Stomach (tissue), 8 donors: ENCODE measurements at regions not wholly inside any gene's neighbourhood (a gene's known extent, or its start where the extent isn't known, plus 50 kb on each side); places are given as distances from the start of the nearest gene placed in this dataset.

ENCODE experiments used
- DNase-seq, 2 donors: peaks; one replicate each; pipeline versions ENCODE4 v3.0.0 to v3.0.0-alpha.2; 2013 to 2019
- H3K27ac ChIP-seq, 5 donors: fragments of 200-600 bp in 4 of 5; sonication (generic) in 4 of 5; one replicate each; pipeline ENCODE4 v1.5.1; 2013 to 2019; ENCODE audit warnings: mild to moderate bottlenecking in 1 of 5, moderate library complexity in 1 of 5
- H3K27me3 ChIP-seq, 3 donors: fragments of 200-600 bp; sonication (generic); one replicate each; pipeline ENCODE4 v1.5.1; 2017 to 2019; ENCODE audit warnings: mixed run types in 1 of 3
- H3K36me3 ChIP-seq, 4 donors: fragments of 200-600 bp; sonication (generic); 1 replicate in 3 of 4; 2 replicates in 1 of 4; pipeline ENCODE4 v1.5.1; 2016 to 2019
- H3K4me1 ChIP-seq, 4 donors: fragments of 200-600 bp; sonication (generic); one replicate each; pipeline ENCODE4 v1.5.1; 2016 to 2019
- H3K4me3 ChIP-seq, 4 donors: fragments of 200-600 bp; sonication (generic) in 3 of 4; one replicate each; pipeline ENCODE4 v1.5.1; 2016 to 2019; ENCODE audit warnings: mild to moderate bottlenecking in 1 of 4
- H3K9me3 ChIP-seq, 4 donors: fragments of 200-600 bp; sonication (generic); one replicate each; pipeline ENCODE4 v1.5.1; 2016 to 2019
- EP300 ChIP-seq: sonication (generic); formaldehyde crosslinking; IDR thresholded peaks from one replicate; pipeline ENCODE4 v1.6.1; 2017; ENCODE audit warnings: antibody characterized with exemption
- POLR2A ChIP-seq, 4 donors: fragments of 450-650 bp; IDR thresholded peaks; one replicate each; pipeline ENCODE4 v1.6.1; 2016; ENCODE audit warnings: antibody characterized with exemption in 4 of 4, control low read depth in 2 of 4, mild to moderate bottlenecking in 1 of 4, moderate library complexity in 1 of 4
- POLR2AphosphoS5 ChIP-seq, 3 donors: sonication (generic); formaldehyde crosslinking; IDR thresholded peaks; one replicate each; pipeline ENCODE4 v1.6.1; 2016; ENCODE audit warnings: antibody characterized with exemption in 3 of 3
- WGBS, 5 donors: extraction: QIAGEN DNeasy Blood & Tissue Kit in 3 of 5; methylation state at CpG; one replicate each; pipeline versions ENCODE4 v1.1.5 to v1.1.7; 2013 to 2018; 5-methylcytosine and 5-hydroxymethylcytosine counted together
- intact Hi-C: fragments of 100-400 bp; cut with DNase I; formaldehyde crosslinking; loops from one replicate; pipeline ENCODE4 v1.15.1; 2023; ENCODE audit warnings: low total_unique reads
- TF ChIP-seq, protein P1 (sequence below), 7 experiments: fragments of 450-650 bp in 4 of 7; fragments of 200-600 bp in 3 of 7; sonication (generic) in 3 of 7; IDR thresholded peaks; one replicate each; pipeline ENCODE4 v1.5.1; 2016 to 2019; ENCODE audit warnings: antibody characterized with exemption in 7 of 7, control low read depth in 2 of 7, mild to moderate bottlenecking in 1 of 7
- donor health status: healthy with polysubstance abuse.
- donor health status: Bipolar disorder and iron deficiency.
- donor health status: healthy.

DNA sequence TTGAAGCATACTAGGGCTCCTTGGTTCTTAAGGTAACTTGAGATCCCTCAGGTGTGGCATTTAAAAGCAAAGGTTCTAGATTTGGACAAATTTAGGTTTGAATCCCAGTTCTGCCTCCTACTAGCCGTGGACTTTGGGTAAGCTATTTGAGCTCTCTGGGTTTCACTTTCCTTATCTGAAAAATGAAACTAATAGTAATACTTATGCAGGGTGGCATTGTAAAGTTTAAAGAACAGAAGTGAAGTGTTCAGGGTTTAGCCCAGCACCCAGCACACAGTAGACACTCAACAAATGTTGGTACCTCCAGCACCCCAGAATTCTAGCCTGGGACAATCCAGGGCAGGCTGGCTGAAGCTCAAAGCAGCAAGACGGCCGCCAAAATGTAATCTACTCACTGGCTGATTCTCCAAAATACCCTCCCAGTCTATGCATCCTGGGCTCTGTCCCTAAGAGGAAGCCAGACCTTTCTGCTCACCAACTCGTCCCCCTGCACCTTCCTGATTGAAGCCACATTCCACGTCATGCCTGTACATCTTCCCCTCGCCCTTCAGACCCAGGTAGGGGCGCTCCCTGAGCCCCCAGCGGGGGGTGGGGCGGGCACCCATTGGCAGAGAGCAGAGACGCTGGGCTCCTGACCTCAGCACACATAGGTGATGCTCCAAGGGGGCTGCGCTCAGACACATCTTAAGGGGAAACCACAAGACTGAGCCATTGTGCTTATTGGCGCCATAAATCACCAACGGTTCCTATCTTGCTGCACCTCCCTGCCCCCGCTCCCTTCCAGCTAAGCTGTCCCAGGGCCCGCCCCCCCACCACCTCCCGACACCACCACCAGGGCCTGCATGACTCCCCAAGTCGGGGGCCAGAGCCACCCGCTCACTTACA, 160.6 kb downstream of the BCOR start:
- H3K9me3 ChIP-seq: no peaks in the 10 kb centered on the region
- H3K27me3 ChIP-seq: no peaks in the 10 kb centered on the region
- no peak overlapping the region for H3K4me3 ChIP-seq
- H3K4me1 ChIP-seq: no peaks in the 10 kb centered on the region
- intact Hi-C loops: no loop called here
- no peak for DNase-seq
- TF ChIP-seq POLR2A (IDR thresholded peaks at IDR 0.05): no peak
- TF ChIP-seq POLR2AphosphoS5 (IDR thresholded peaks at IDR 0.05): no peak
- no peaks in the 10 kb centered on the region for H3K36me3 ChIP-seq
- peak overlapping the region in 1 of 5 donors; percentile 27 for H3K27ac ChIP-seq
- WGBS, 5 donors: 59 to 70% (median 64%) methylated on average over 6 to 18 of the region's 18 CpGs

DNA sequence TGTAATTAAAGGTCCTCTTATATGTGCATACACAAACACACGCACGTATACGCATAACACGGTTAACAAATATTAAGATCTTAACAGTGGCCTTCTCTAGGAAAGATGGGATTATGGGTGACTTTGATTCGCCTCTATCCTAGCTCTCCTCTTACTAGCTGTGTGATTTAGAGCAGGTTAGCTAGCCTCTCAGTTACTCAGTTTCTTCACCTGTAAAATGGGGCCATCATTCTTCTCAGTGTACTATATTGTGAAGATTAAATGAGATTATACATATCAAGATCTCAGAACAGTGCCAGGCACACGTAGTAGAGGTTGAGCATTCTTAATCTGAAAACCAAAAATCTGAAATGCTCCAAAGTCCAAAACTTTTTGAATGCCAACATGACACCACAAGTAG, 159.3 kb downstream of the BCOR start:
- TF ChIP-seq, protein P1, sequence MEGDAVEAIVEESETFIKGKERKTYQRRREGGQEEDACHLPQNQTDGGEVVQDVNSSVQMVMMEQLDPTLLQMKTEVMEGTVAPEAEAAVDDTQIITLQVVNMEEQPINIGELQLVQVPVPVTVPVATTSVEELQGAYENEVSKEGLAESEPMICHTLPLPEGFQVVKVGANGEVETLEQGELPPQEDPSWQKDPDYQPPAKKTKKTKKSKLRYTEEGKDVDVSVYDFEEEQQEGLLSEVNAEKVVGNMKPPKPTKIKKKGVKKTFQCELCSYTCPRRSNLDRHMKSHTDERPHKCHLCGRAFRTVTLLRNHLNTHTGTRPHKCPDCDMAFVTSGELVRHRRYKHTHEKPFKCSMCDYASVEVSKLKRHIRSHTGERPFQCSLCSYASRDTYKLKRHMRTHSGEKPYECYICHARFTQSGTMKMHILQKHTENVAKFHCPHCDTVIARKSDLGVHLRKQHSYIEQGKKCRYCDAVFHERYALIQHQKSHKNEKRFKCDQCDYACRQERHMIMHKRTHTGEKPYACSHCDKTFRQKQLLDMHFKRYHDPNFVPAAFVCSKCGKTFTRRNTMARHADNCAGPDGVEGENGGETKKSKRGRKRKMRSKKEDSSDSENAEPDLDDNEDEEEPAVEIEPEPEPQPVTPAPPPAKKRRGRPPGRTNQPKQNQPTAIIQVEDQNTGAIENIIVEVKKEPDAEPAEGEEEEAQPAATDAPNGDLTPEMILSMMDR (IDR thresholded peaks at IDR 0.05): no peak
- TF ChIP-seq POLR2AphosphoS5 (IDR thresholded peaks at IDR 0.05): no peak
- TF ChIP-seq EP300: no peak
- TF ChIP-seq POLR2A (IDR thresholded peaks at IDR 0.05): no peak
- no peak overlapping the region for H3K27ac ChIP-seq
- 87 to 96% (median 91%) methylated on average over 6 of the region's 6 CpGs for WGBS, 5 donors
- intact Hi-C loops: no loop called here
- H3K36me3 ChIP-seq: no peaks in the 10 kb centered on the region
- H3K9me3 ChIP-seq: peaks cover 0 to 6% (median 2%) of the 10 kb centered on the region in 4 donors
- H3K4me1 ChIP-seq: no peaks in the 10 kb centered on the region
- no peaks in the 10 kb centered on the region for H3K27me3 ChIP-seq
- DNase-seq: no peak
- no peak overlapping the region for H3K4me3 ChIP-seq

DNA sequence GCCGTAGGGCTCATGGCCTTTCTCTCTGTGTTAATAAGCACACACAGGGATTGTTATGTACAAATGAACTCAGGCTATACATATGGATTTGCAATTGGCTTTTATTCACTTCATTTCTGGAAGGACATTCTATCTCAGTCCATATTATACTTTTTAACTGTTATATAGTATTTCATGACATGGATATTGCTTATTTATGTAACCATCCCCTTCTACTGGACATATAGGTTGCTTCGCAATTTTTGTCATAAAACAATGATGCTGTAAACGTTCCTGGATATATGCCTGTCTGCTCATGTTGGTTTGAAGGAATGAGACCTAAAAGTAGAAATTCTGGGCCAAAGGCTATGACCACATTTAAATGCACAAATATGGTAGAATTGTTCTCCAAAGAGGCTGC, 158.1 kb downstream of the BCOR start:
- intact Hi-C loops: no loop called here
- TF ChIP-seq, protein P1 (IDR thresholded peaks at IDR 0.05): no peak
- TF ChIP-seq POLR2AphosphoS5 (IDR thresholded peaks at IDR 0.05) (no peak), POLR2A (IDR thresholded peaks at IDR 0.05) (no peak), EP300 (no peak)
- DNase-seq: no peak
- no peaks in the 10 kb centered on the region for H3K4me1 ChIP-seq
- peaks cover 0 to 14% (median 6%) of the 10 kb centered on the region in 4 donors for H3K9me3 ChIP-seq
- H3K36me3 ChIP-seq: no peaks in the 10 kb centered on the region
- no peaks in the 10 kb centered on the region for H3K27me3 ChIP-seq
- no peak overlapping the region for H3K27ac ChIP-seq
- 80 to 93% (median 86%) methylated on average over 3 of the region's 3 CpGs for WGBS, 5 donors
- no peak overlapping the region for H3K4me3 ChIP-seq

DNA sequence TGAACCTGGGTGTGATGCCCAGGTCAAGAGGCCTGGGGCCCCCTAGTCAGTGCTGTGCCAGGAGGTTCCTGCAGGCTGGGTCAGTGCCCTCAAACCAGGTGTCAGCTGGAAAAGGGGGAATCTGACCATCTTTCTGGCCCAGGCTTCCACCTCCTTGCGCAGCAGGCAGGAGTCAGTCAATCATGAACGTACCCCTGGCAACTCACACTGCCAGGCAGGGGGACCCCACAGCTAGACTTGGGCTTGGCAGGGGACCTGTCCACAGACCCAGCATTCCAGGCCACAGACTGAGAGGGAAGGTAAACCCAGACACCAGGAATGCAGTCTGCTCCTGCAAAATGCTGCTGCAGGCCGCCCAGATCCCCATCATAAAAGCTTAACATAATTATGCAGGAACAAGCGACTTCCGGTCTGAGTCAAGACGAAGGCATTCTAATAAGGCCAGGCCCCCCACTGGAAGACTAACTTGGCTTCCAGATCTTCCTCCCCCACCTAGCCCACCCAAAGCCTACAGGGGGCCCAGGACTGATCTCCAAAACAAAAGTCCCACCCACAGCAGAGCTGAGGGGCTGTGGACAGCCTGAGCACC, 156.3 kb downstream of the BCOR start:
- WGBS, 5 donors: 87 to 93% (median 92%) methylated on average over 6 of the region's 6 CpGs; no CpG with 5 or more reads in 1 of the 5 donors
- TF ChIP-seq POLR2AphosphoS5 (IDR thresholded peaks at IDR 0.05) (no peak), EP300 (no peak), POLR2A (IDR thresholded peaks at IDR 0.05) (no peak)
- TF ChIP-seq, protein P1 (IDR thresholded peaks at IDR 0.05): no peak
- H3K4me1 ChIP-seq: no peaks in the 10 kb centered on the region
- intact Hi-C loops: no loop called here
- no peak overlapping the region for H3K4me3 ChIP-seq
- peaks cover 0 to 14% (median 6%) of the 10 kb centered on the region in 4 donors for H3K9me3 ChIP-seq
- H3K27me3 ChIP-seq: no peaks in the 10 kb centered on the region
- H3K27ac ChIP-seq: no peak overlapping the region
- H3K36me3 ChIP-seq: no peaks in the 10 kb centered on the region
- DNase-seq: no peak
